Suppressor macrophage (primary cell): ENCODE measurements at regions not wholly inside any gene's neighbourhood (a gene's known extent, or its start where the extent isn't known, plus 50 kb on each side); places are given as distances from the start of the nearest gene placed in this dataset.

Source experiments
- DNase-seq, 4 experiments: peaks; one replicate each; pipeline ENCODE4 v3.0.0-alpha.2; 2020 to 2022

DNA sequence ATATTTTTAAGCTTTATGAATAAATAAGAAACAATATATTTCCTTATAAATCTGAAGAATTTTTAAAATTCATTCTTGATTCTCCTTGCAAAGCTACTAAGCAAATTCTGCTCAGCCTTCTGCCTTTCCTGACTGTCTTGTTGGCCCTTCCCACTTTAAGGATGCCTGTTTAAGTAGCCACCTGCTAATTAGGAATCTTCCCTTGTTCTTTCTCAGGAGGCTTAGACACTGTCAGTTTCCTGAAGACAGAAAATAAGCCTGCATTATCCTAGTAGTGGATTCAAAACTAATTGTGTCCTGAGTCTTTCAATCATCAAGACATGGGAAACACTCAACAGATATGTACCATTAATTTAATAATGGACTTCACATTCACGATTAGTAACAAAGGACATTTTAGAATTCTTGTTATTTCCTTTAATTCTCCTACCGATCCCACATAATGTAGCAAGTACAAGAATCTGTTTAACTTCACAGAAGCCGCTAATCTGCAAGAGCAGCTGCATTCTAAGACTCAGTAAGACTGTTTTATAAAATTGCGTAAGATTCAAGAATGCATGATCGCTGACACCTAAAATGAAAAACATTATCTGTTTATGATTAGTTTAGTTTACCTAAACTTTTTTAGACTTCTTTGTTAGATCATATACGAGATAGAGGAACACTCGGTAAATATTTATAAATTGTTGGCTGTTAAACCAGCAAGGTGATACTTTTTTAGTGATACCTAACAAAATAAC, 445.4 kb upstream of the DSEL start:
- DNase-seq: no peak

DNA sequence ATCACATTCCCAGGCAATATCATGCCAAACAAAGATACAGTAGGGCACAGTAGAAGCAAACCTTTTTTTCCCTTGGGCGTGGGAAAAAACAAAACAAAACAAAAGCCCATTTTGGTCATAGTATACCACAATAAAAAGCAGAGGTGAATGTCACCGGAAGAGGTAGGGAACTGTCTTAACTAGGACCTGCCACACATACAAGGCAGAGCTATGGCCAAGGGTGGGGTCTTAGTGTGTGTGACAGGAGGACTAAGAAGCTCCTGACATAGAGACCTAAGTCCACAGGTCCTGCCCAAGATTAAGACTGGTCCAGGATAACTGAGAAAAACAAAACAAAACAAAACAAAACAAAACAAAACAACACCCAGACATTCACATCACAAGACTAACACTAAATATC, 441.2 kb upstream of the DSEL start:
- no peak for DNase-seq

DNA sequence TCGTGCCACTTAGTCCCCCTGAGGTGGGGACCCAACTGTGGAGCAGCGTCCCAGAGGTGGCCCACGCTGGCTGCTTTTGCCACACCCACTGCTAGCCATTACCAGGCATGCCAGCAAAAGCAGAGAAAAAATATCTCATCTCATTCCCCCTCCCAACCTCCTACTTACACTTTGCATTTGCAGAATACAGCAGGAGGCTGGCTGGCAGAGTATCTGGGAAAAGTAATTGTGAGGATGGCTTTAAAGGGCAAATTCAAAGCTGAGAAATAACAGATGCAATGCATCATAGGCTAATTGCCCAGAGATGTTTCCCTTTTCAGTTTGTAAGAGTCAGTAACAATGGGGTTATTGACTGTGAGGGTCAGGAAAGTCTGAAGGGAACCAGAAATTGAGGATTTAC, 438.1 kb upstream of the DSEL start:
- no peak for DNase-seq

DNA sequence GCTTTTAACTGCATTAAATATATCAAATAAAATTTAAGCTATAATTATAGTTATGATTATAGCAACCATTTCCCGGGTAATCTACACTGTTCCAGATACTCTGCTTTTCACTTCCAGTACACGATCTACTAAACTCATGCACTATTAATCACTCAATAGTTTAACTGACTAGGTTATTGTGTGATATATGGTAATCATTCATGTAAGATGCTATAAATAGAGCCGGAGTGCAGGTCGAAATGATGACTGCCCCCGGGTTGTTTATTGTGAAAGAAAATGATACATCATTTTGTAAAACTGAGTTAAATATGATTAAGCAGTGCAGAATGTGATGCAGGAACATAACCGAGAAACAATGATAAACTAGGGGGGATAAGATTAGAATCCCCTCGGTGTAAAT, 434.6 kb upstream of the DSEL start:
- DNase-seq: no peak

DNA sequence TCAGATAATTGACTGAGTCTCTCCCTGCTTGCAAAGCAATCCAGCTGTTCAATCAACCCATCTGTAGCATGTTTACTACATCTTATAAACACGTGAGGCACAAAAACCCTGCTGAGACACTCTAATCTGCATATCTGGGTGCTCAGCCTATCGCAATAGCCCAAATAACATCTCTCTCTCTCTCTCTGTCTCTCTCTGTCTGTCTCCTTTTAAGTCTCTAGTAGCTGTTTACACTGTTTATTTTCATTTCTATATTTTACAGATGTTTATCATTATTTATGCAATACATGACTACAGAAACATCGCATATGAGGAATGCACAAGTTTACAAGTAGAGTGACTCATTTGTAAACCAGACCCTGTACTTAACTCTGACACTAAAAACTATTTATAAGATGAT, 422.1 kb upstream of the DSEL start:
- DNase-seq: no peak

DNA sequence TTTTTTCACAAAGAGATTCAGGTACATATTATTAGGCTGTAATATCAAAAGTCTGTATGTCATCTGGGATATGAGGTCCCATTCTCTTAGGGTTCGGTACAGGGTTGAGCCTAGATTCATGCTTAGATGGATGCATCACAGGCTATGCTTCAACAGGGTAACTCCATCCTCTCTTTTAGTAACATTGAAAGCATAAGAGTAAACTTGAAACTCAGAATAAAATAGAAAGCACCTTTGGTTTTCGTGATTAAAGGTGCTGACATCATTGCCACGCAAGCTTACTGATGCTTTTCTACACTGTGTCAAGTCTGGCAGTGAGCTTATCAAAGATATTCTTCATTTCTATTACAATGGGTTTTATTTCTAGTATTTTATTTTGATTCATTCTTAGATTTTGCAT, 419.1 kb upstream of the DSEL start:
- DNase-seq: no peak

DNA sequence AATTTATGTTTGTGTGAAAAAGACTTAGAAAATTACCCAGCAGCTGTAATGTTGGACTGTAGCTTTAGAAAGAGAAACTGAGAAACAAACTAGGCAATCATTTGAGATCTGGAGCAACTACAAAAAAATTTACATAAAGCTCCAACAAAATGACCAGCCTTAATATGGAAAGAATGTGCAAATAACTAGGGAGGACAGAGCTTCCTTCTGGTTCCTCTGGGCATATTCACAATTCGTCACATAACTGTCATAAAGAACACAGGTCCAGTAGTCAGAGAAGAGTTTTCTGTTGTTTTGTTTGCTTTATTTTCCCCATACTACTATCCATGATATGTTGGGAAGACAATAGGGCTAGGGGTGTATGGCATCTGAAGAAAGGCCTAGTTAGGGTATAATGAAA, 416.8 kb upstream of the DSEL start:
- DNase-seq: no peak

DNA sequence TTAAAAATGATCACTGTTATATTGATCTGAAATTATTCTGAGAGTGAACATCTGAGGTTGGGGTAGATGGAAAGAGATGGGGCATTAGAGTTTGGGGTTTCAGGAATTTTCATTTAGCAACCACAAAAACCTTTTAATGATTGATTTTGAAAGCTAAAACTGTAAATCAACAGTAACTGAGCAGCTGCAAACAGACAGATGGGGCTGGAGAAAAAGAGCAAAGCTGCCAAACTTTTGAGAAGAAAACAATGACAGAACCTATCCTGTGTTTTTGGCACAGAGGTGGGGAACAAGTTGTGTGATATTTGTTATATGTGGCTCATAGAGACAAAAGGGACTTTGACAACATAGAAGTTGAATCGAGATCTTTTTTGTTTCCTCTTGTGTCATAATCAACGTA, 415.8 kb upstream of the DSEL start:
- no peak for DNase-seq

DNA sequence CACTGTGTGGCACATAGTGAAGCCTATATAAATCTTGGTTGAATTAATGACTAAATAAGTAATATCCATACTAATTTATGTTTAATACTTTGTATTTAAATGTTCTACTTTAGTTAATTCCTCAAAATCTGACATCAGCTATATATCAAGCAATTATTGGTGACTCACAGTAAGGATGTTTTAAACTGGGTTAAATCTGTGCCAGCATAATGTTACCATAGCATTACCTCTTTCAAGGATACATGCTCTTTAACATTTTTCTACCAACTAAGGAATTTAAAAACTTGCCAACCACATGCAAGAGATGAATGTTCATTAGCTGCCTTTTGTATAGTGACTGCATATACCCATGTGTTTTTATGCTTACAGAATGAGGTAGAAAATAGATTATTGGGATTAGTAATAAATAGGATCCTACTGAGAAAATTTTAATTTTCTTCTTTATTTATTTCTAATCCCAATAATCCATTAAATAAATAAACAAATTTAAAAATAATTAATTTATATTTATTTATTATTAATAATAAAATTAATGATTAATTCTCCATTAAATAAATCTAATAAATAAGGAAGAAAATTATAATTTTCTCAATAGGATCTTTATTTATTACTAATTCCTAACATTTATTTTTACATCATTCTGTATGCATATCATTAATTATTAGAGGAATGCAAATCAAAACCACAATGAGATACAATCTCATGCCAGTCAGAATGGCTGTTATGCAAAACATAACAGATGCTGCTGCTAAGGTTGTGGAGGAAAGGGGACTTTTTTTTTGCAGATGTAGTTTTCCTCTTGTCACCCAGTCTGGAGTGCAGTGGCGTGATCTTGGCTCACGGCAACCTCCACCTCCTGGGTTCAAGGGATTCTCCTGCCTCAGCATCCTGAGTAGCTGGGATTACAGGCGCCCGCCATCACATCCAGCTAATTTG, 410.7 kb upstream of the DSEL start:
- DNase-seq: no peak

DNA sequence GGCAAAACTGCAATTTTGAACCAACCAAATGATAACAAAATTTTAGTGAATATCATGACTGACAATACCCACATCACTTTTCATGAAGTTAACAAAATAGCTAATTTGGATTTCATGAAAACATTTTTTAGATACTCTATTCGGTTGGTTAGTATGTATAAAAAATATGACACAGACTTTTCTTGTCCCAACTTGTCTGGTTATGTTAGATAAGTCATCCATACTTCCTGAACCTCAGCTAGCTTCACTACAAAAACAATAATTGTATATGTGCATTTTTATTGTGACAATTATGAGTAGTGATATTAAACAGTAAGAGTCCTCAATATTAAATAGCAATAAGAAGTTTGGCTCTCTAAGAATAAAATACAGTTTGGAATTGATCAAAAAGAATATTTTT, 408.1 kb upstream of the DSEL start:
- no peak for DNase-seq

GRCh38 chr18:67919316-67919715, 402.8 kb upstream of the DSEL start:
- no peak for DNase-seq

DNA sequence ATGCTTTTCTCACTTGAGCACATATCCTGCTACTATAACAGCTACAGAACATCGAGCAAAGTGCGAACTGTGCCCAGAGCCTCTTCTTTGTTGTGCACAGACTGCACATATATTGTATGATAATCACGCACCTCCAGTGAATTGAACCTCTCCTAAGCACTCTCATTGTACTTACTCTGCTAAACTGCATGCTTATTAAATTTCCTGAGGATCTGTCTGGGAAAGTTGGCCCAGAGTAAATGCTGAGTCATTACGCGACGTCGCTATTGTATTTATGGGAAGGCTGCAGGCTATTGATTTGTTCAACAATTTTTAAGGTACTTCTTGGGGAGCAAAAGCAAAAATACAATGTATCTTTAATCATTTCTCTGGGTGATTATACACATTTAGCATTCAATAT, 399.6 kb upstream of the DSEL start:
- no peak for DNase-seq

- DNase-seq: no peak
Observed at GRCh38 chr18:67913040-67913439, 396.5 kb upstream of the DSEL start.

- DNase-seq: no peak
Observed at GRCh38 chr18:67901573-67901972, 385.1 kb upstream of the DSEL start.

GRCh38 chr18:67896451-67896850, 379.9 kb upstream of the DSEL start:
- no peak for DNase-seq

DNA sequence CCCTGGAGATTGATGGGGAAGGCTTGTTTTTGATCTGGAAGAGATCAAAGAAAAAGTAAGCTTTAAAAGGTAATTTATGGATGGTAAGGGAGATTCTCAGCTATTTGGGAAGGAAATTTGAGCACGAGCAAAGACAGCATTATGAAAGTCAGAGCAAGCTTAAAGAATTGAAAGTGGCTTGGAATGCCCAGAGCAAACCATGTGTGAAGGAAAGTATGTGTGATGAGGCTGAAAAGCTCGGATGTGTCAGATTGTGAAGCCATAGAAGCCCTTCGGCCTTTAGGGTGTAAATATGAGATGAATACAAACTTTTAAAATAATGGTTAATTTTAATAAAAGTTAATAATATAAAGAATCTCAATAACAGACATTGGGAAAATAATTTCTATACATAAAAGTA, 377.4 kb upstream of the DSEL start:
- DNase-seq: no peak

DNA sequence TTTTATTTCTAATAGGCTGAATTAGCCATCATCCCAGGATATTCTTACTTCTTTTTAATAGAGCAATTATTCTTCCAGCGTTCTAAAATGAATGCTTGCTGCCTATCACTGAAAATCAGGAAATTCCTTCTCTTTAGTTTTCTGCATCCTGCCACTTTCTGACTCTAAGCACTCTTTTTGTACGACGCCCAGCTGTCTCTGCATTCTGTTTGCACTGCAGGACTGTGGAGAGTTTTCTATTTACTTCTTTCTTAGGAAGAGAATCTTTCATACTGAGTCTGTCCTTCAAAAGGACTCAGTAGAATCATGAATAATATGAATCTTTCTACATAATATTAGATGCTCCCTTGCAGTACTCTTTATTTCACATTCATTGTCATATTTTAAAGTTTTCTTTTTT, 360.4 kb upstream of the DSEL start:
- DNase-seq: no peak

GRCh38 chr18:67875944-67876343, 359.4 kb upstream of the DSEL start:
- DNase-seq: no peak

DNA sequence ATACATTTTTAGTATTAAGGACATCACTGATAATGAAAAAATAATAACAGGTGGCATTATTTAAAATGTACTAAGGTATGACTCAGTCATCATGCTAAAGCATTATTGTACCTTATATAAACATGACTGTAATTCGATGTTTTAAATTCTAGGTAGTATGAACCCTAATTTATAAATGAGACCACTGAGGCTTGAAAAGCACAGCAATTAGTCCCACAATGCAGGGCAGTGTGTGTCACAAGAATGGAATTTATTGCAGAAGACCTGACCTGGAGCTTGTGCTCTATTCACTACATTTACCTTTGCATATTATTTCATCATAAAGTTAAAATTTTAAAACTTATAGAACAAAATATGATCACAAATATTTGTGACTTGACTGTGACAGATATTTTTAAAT, 358.5 kb upstream of the DSEL start:
- DNase-seq: no peak

- DNase-seq: no peak
Observed at GRCh38 chr18:67865400-67865799, 348.9 kb upstream of the DSEL start.

GRCh38 chr18:67864677-67865340, 348.3 kb upstream of the DSEL start:
- DNase-seq: no peak

DNA sequence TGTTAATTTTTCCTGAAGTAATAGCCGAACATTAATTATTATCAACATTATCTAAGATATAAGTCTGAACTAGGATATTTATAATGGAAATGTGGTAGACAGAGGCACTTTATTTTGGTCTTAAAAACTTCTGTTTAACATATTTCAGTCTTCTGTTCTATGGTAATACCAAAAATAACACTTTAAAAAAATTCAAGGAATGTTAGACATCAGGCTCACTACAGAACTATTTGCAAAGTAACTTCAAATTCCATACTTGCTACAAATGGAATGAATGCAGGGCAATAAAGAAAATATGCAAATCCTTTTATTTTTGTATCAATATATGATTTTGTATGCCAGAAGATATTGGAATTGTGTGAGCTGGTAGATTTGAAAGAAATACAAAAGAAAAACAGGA, 345.5 kb upstream of the DSEL start:
- DNase-seq: no peak

GRCh38 chr18:67854340-67854739, 337.8 kb upstream of the DSEL start:
- no peak for DNase-seq
